Duodenal mucosa (tissue), 2 donors: ENCODE measurements at regions not wholly inside any gene's neighbourhood (a gene's known extent, or its start where the extent isn't known, plus 50 kb on each side); places are given as distances from the start of the nearest gene placed in this dataset.

Experiments used
- H3K27ac ChIP-seq: one replicate; pipeline ENCODE4 v1.7.0; 2013; ENCODE audit warnings: low read depth, low read length
- H3K27me3 ChIP-seq, 2 donors: one replicate each; pipeline ENCODE4 v1.7.0; 2013; ENCODE audit warnings: low read length in 2 of 2, control low read depth in 1 of 2; ENCODE audit not compliant: insufficient read depth in 2 of 2, control insufficient read depth in 1 of 2
- H3K36me3 ChIP-seq, 2 donors: one replicate each; pipeline ENCODE4 v1.7.0; 2013; ENCODE audit warnings: low read length in 2 of 2, control low read depth in 1 of 2; ENCODE audit not compliant: insufficient read depth in 2 of 2, control insufficient read depth in 1 of 2
- H3K4me1 ChIP-seq, 2 donors: one replicate each; pipeline ENCODE4 v1.7.0; 2013; ENCODE audit warnings: low read length in 2 of 2, control low read depth in 1 of 2; ENCODE audit not compliant: insufficient read depth in 2 of 2, control insufficient read depth in 1 of 2
- H3K4me3 ChIP-seq, 2 donors: one replicate each; pipeline ENCODE4 v1.7.0; 2013; ENCODE audit warnings: low read length in 2 of 2, low read depth in 1 of 2
- H3K9ac ChIP-seq, 2 donors: one replicate each; pipeline ENCODE4 v1.7.0; 2013; ENCODE audit warnings: low read length in 2 of 2, low read depth in 1 of 2
- H3K9me3 ChIP-seq, 2 donors: one replicate each; pipeline ENCODE4 v1.7.0; 2013; ENCODE audit warnings: low read length in 2 of 2, control low read depth in 1 of 2; ENCODE audit not compliant: control insufficient read depth in 1 of 2

DNA sequence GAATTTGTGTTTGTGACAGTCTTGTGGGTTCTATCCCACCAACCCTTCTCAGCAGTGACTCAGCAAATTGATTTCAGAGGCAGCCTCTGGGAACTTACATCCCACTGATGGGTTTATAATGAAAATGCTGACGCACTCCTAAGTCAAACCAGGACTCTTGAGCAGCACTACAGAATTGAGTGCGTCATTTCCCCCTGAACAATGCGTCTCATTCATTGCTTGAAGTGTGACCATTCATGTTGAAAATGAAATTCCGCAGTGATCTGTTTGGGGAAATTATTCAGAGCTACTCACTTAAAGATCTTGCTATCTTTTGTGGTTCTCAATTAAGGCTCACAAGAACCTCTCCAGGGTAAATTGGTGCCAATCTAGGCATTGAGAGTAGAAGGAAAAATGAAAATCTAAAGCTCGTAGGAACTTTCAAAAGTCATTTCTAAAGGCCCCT, 417.7 kb upstream of the SLC14A2 start:
- Histone ChIP-seq H3K9me3 (no peaks in the 10 kb centered on the region), H3K36me3 (no peaks in the 10 kb centered on the region), H3K4me3 (no peak overlapping the region), H3K27ac (no peak overlapping the region), H3K4me1 (no peaks in the 10 kb centered on the region), H3K27me3 (no peaks in the 10 kb centered on the region), H3K9ac (no peak overlapping the region)

DNA sequence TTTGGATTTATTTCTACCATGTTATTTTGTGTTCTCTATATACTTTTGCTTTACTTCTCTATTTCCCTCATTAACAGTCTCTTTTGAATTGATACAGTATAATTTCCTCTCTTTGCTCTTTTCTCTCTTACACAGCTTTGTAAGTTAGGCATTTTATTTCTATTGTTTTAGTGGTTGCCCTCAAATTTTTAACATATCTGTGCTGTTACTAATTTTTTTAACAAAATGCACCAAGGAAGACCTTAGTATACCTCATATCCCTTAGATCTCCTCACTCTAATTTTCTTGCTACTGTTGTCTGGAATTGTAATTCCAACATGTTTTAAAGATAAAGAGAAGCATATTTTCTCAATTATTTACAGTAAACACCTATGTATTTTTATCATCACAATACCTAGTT, 416.8 kb upstream of the SLC14A2 start:
- no peak overlapping the region for H3K9ac ChIP-seq
- H3K36me3 ChIP-seq: no peaks in the 10 kb centered on the region
- no peaks in the 10 kb centered on the region for H3K27me3 ChIP-seq
- H3K27ac ChIP-seq: no peak overlapping the region
- H3K9me3 ChIP-seq: no peaks in the 10 kb centered on the region
- H3K4me1 ChIP-seq: no peaks in the 10 kb centered on the region
- no peak overlapping the region for H3K4me3 ChIP-seq

DNA sequence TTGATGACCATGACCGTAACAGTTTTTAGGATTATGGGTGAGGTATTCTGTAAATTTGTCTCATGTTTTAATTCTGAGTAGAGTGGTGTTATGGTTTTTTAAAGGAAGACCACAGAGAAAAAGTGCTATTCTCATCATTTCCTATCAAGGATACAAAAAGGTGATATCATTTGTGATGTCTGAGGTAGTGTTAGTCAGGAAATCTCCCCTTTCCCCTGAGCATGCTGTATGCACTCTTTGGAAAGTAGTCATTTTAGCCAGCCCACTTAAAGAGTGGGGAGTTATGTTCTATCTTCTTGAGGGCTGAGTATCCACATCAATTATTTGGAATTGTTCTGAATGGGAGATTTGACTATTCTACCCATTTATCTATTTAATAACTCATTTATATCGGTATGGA, 414.2 kb upstream of the SLC14A2 start:
- no peak overlapping the region for H3K4me3 ChIP-seq
- no peak overlapping the region for H3K27ac ChIP-seq
- H3K4me1 ChIP-seq: no peaks in the 10 kb centered on the region
- H3K9ac ChIP-seq: no peak overlapping the region
- no peaks in the 10 kb centered on the region for H3K36me3 ChIP-seq
- no peaks in the 10 kb centered on the region for H3K27me3 ChIP-seq
- no peaks in the 10 kb centered on the region for H3K9me3 ChIP-seq

DNA sequence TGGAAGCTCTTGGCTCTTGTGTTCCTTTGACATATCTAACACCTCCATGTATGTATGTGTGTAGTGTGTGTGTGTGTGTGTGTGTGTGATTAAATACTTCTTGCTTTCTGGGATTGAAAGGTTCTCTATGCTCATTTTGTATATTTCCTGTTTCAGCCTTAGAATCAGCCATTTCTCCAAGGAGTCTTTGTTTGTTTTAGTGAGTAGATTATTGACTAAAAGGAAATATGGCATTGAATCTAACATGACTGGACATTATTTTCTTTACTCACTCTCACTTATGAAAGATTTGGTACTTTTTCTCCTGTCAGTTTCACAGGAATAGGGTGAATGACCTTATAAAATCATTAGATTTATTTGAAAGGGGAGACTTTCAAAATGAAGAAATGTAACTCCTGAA, 413.8 kb upstream of the SLC14A2 start:
- no peaks in the 10 kb centered on the region for H3K4me1 ChIP-seq

GRCh38 chr18:45202061-45202460, 413.2 kb upstream of the SLC14A2 start:
- no peaks in the 10 kb centered on the region for H3K4me1 ChIP-seq
- no peak overlapping the region for H3K9ac ChIP-seq
- no peaks in the 10 kb centered on the region for H3K36me3 ChIP-seq
- no peak overlapping the region for H3K27ac ChIP-seq
- H3K27me3 ChIP-seq: no peaks in the 10 kb centered on the region
- H3K4me3 ChIP-seq: no peak overlapping the region
- no peaks in the 10 kb centered on the region for H3K9me3 ChIP-seq

More for the DNA sequence above, 413.8 kb upstream of the SLC14A2 start:
- Histone ChIP-seq H3K9ac (no peak overlapping the region), H3K27ac (no peak overlapping the region), H3K4me3 (no peak overlapping the region), H3K9me3 (no peaks in the 10 kb centered on the region), H3K27me3 (no peaks in the 10 kb centered on the region), H3K36me3 (no peaks in the 10 kb centered on the region)

GRCh38 chr18:45203677-45204076, 411.6 kb upstream of the SLC14A2 start:
- Histone ChIP-seq H3K27me3 (no peaks in the 10 kb centered on the region), H3K27ac (no peak overlapping the region), H3K36me3 (no peaks in the 10 kb centered on the region), H3K4me1 (no peaks in the 10 kb centered on the region), H3K4me3 (no peak overlapping the region), H3K9me3 (no peaks in the 10 kb centered on the region), H3K9ac (no peak overlapping the region)

GRCh38 chr18:45207328-45207727, 407.9 kb upstream of the SLC14A2 start:
- Histone ChIP-seq H3K4me3 (no peak overlapping the region), H3K36me3 (no peaks in the 10 kb centered on the region), H3K27ac (no peak overlapping the region), H3K9me3 (no peaks in the 10 kb centered on the region), H3K27me3 (no peaks in the 10 kb centered on the region), H3K4me1 (no peaks in the 10 kb centered on the region), H3K9ac (no peak overlapping the region)

- Histone ChIP-seq H3K27me3 (no peaks in the 10 kb centered on the region), H3K9ac (no peak overlapping the region), H3K27ac (no peak overlapping the region), H3K4me3 (no peak overlapping the region), H3K4me1 (no peaks in the 10 kb centered on the region), H3K9me3 (no peaks in the 10 kb centered on the region), H3K36me3 (no peaks in the 10 kb centered on the region)
Measured at GRCh38 chr18:45208164-45208563, 407.1 kb upstream of the SLC14A2 start.

GRCh38 chr18:45212181-45213039, 402.9 kb upstream of the SLC14A2 start:
- Histone ChIP-seq H3K4me1 (no peaks in the 10 kb centered on the region), H3K4me3 (no peak overlapping the region), H3K27ac (no peak overlapping the region), H3K9ac (no peak overlapping the region), H3K27me3 (no peaks in the 10 kb centered on the region), H3K36me3 (no peaks in the 10 kb centered on the region), H3K9me3 (no peaks in the 10 kb centered on the region)

GRCh38 chr18:45213040-45213333, 402.3 kb upstream of the SLC14A2 start:
- no peaks in the 10 kb centered on the region for H3K27me3 ChIP-seq

More at GRCh38 chr18:45213040-45213333, 402.3 kb upstream of the SLC14A2 start:
- H3K4me3 ChIP-seq: no peak overlapping the region
- H3K9me3 ChIP-seq: no peaks in the 10 kb centered on the region
- H3K4me1 ChIP-seq: no peaks in the 10 kb centered on the region
- no peak overlapping the region for H3K27ac ChIP-seq
- H3K9ac ChIP-seq: no peak overlapping the region
- H3K36me3 ChIP-seq: no peaks in the 10 kb centered on the region
